ENCODE measurements at regions not wholly inside any gene's neighbourhood (a gene's known extent, or its start where the extent isn't known, plus 50 kb on each side); places are given as distances from the start of the nearest gene placed in this dataset.

GRCh38 chr18:76730901-76731300, 91.5 kb upstream of the ZNF236 start:
- TF ChIP-seq SMC3 (IDR thresholded peaks at IDR 0.05; ENCODE audit: low read depth, low read length) (no peak), BHLHE40 (IDR thresholded peaks at IDR 0.05; ENCODE audit: low read depth, low read length) (no peak), POLR2A (IDR thresholded peaks at IDR 0.05; ENCODE audit: low read depth, low read length) (no peak), MXI1 (IDR thresholded peaks at IDR 0.05; ENCODE audit: borderline replicate concordance, low read depth, low read length) (no peak), NFE2L2 (IDR thresholded peaks at IDR 0.05; ENCODE audit: low read depth, low read length) (no peak), CEBPB (IDR thresholded peaks at IDR 0.05; ENCODE audit: low read depth, low read length) (no peak), RFX5 (IDR thresholded peaks at IDR 0.05; ENCODE audit: low read depth, low read length) (no peak), CHD1 (IDR thresholded peaks at IDR 0.05; ENCODE audit: low read depth, low read length) (no peak), MAFK (IDR thresholded peaks at IDR 0.05; ENCODE audit: low read depth, low read length) (no peak), MAZ (IDR thresholded peaks at IDR 0.05; ENCODE audit: borderline replicate concordance, low read depth, low read length) (no peak), RCOR1 (IDR thresholded peaks at IDR 0.05; ENCODE audit: insufficient replicate concordance, low read length) (no peak), ELK1 (IDR thresholded peaks at IDR 0.05; ENCODE audit: borderline replicate concordance, low read depth, low read length) (no peak), CTCF (conservative IDR thresholded peaks at IDR 0.05; ENCODE audit: low read depth, low read length) (no peak), FOS (IDR thresholded peaks at IDR 0.05; ENCODE audit: low read depth, low read length) (no peak)
- H3K27ac ChIP-seq (ENCODE audit: insufficient read depth, low read length), result no peak overlapping the region
- dilution Hi-C loops (cut with HindIII; ENCODE audit: low sequenced_read_pairs, unreplicated experiment) (no loop called here), intact Hi-C loops (cut with micrococcal nuclease) (no loop called here), in situ Hi-C loops (cut with MboI; ENCODE audit: low sequenced_read_pairs) (no loop called here)
- peaks cover 13% of the 10 kb centered on the region for H3K27me3 ChIP-seq (ENCODE audit: control insufficient read depth, insufficient read depth, low read length)
- no peak overlapping the region for H4K8ac ChIP-seq (ENCODE audit: low read depth in 2 of 2, low read length in 2 of 2)
- H3K79me1 ChIP-seq (ENCODE audit: low read depth in 1 of 2, low read length in 2 of 2), result no peaks in the 10 kb centered on the region
- no peak overlapping the region for H2BK20ac ChIP-seq (ENCODE audit: low read depth, low read length)
- no TSS peak for BruUV-seq (replicated peaks)
- no peak overlapping the region for H2AFZ ChIP-seq (replicated peaks; ENCODE audit: low read length, poor library complexity)
- no CpG with 5 or more reads among the region's 2 CpGs for WGBS, 2 experiments (ENCODE audit: extremely low coverage in 2 of 2, insufficient read length in 1 of 2)
- H3K4me2 ChIP-seq (ENCODE audit: low read depth, low read length), result no peak overlapping the region
- no peak overlapping the region for H3K18ac ChIP-seq (ENCODE audit: low read depth, low read length)
- H4K5ac ChIP-seq (ENCODE audit: low read depth, low read length), result no peak overlapping the region
- ChIA-PET CTCF (no interaction called here), POLR2A (ENCODE audit: unreplicated experiment) (no interaction called here)
- no peak overlapping the region for H3K23ac ChIP-seq (ENCODE audit: low read depth, low read length)
- no peaks in the 10 kb centered on the region for H3K9me1 ChIP-seq (ENCODE audit: insufficient read depth, low read length)
- DNase-seq (no peak), ATAC-seq (ENCODE audit: low read depth) (no peak)
- H2BK15ac ChIP-seq (ENCODE audit: low read depth, low read length), result no peak overlapping the region
- no peak overlapping the region for H2AK9ac ChIP-seq (replicated peaks; ENCODE audit: low read depth, low read length, poor library complexity)
- H4K91ac ChIP-seq (ENCODE audit: insufficient read depth, low read depth, low read length), result no peak overlapping the region
- H3K9ac ChIP-seq (ENCODE audit: low read depth, low read length), result no peak overlapping the region
- no peak overlapping the region for H3K14ac ChIP-seq (replicated peaks; ENCODE audit: low read depth, low read length)
- no peaks in the 10 kb centered on the region for H4K20me1 ChIP-seq (ENCODE audit: insufficient read depth, low read length)
- H2AK5ac ChIP-seq (ENCODE audit: low read depth, low read length), result no peak overlapping the region
- no peak overlapping the region for H2BK5ac ChIP-seq (ENCODE audit: low read depth, low read length, poor library complexity, severe bottlenecking)
- H3K4me3 ChIP-seq (ENCODE audit: insufficient read depth, low read depth, low read length), result no peak overlapping the region
- H3K9me3 ChIP-seq (ENCODE audit: control insufficient read depth, insufficient read depth, low read length), result no peaks in the 10 kb centered on the region
- H3K36me3 ChIP-seq (ENCODE audit: control insufficient read depth, insufficient read depth, low read length), result no peaks in the 10 kb centered on the region
- H3K56ac ChIP-seq (ENCODE audit: extremely low read depth, insufficient read depth, low read length), result no peak overlapping the region
- no peaks in the 10 kb centered on the region for H3K4me1 ChIP-seq (ENCODE audit: control insufficient read depth, insufficient read depth, low read length)
- H2BK120ac ChIP-seq (ENCODE audit: low read depth, low read length), result no peak overlapping the region
- H3K4ac ChIP-seq (ENCODE audit: low read depth, low read length), result no peak overlapping the region

Measured in IMR-90 (cell line).